OCI-LY7 (cell line): ENCODE measurements at regions not wholly inside any gene's neighbourhood (a gene's known extent, or its start where the extent isn't known, plus 50 kb on each side); places are given as distances from the start of the nearest gene placed in this dataset.

Source experiments
- BruUV-seq: library from RNA; stranded (reverse); fragments of 400-500 nt; replicated peaks from 2 replicates; lab custom pipeline; 2021; lab: Mats Ljungman, UMichigan
- CTCF ChIA-PET: fragments of 300-600 bp; sonication (Branson Sonifier 250); formaldehyde crosslinking; loops from one replicate; lab custom pipeline; 2022; ENCODE audit warnings: antibody characterized with exemption; ENCODE audit not compliant: unreplicated experiment; lab: Charles Lee
- POLR2A ChIA-PET: fragments of 300-600 bp; sonication (Branson Sonifier 250); formaldehyde crosslinking; loops from one replicate; lab custom pipeline; 2022; ENCODE audit warnings: antibody characterized with exemption; lab: Charles Lee
- DNase-seq: peaks from one replicate; pipeline ENCODE4 v3.0.0-alpha.2; 2015; ENCODE audit warnings: low spot score
- H2AFZ ChIP-seq: fragments of 200-600 bp; sonication (generic), shearing (Covaris generic); 2 replicates; pipeline ENCODE4 v1.6.1; 2014; ENCODE audit warnings: mild to moderate bottlenecking, antibody characterized with exemption, low read length, moderate library complexity
- H3K27ac ChIP-seq: fragments of 200-600 bp; sonication (generic); 2 replicates; pipeline ENCODE4 v1.5.1; 2014; ENCODE audit warnings: mixed run types, low read depth, mild to moderate bottlenecking, moderate library complexity, low read length, inconsistent platforms; ENCODE audit not compliant: poor library complexity, severe bottlenecking
- H3K36me3 ChIP-seq: fragments of 200-600 bp; sonication (generic); 2 replicates; pipeline ENCODE4 v1.6.1; 2014; ENCODE audit warnings: mild to moderate bottlenecking, antibody characterized with exemption, low read length, moderate library complexity, mixed read lengths; ENCODE audit not compliant: insufficient read depth
- H3K4me1 ChIP-seq: fragments of 200-600 bp; sonication (generic); 2 replicates; pipeline ENCODE4 v1.5.1; 2014; ENCODE audit warnings: mild to moderate bottlenecking, low read length; ENCODE audit not compliant: insufficient read depth, poor library complexity, severe bottlenecking
- H3K4me2 ChIP-seq: fragments of 200-600 bp; sonication (generic); 2 replicates; pipeline ENCODE4 v1.6.1; 2014; ENCODE audit warnings: mild to moderate bottlenecking, low read length
- H3K4me3 ChIP-seq: fragments of 200-600 bp; sonication (generic); 2 replicates; pipeline ENCODE4 v1.5.1; 2014; ENCODE audit warnings: mild to moderate bottlenecking, low read depth, low read length; ENCODE audit not compliant: poor library complexity, severe bottlenecking
- H3K79me2 ChIP-seq: fragments of 200-600 bp; sonication (generic); 2 replicates; pipeline ENCODE4 v1.6.1; 2016; ENCODE audit warnings: low read depth, mild to moderate bottlenecking, low read length, moderate library complexity, mixed read lengths; ENCODE audit not compliant: insufficient read depth
- H3K9me2 ChIP-seq: fragments of 200-600 bp; sonication (generic); 2 replicates; pipeline ENCODE4 v1.6.1; 2016; ENCODE audit warnings: mild to moderate bottlenecking, low read length, mixed read lengths; ENCODE audit not compliant: insufficient read depth
- H3K9me3 ChIP-seq: fragments of 200-600 bp; sonication (generic); 2 replicates; pipeline ENCODE4 v1.6.1; 2014; ENCODE audit warnings: mild to moderate bottlenecking, mixed run types, low read length, mixed read lengths
- H4K20me1 ChIP-seq: fragments of 200-600 bp; sonication (generic); 2 replicates; pipeline ENCODE4 v1.6.1; 2014; ENCODE audit warnings: mild to moderate bottlenecking, antibody characterized with exemption, low read length, moderate library complexity, mixed read lengths; ENCODE audit not compliant: insufficient read depth
- EZH2phosphoT487 ChIP-seq: fragments of 200-600 bp; sonication (generic); IDR thresholded peaks from 2 replicates; pipeline ENCODE4 v1.6.1; 2018; ENCODE audit warnings: low read depth, borderline replicate concordance, mild to moderate bottlenecking, mixed run types, antibody characterized with exemption, low read length, moderate library complexity, mixed read lengths
- intact Hi-C: fragments of 100-400 bp; cut with micrococcal nuclease; formaldehyde crosslinking; loops from one replicate; pipeline ENCODE4 v1.10.0; 2022; ENCODE audit not compliant: unreplicated experiment
- TF ChIP-seq, protein P1 (sequence below): fragments of 200-600 bp; sonication (generic); conservative IDR thresholded peaks from 2 replicates; pipeline ENCODE4 v1.5.1; 2014; ENCODE audit warnings: mild to moderate bottlenecking, antibody characterized with exemption, low read length, moderate library complexity, mixed read lengths

GRCh38 chr17:73867056-73867455 lies 222.8 kb upstream of the SDK2 start:
- Histone ChIP-seq H3K4me3 (no peak overlapping the region), H3K4me2 (no peak overlapping the region), H3K9me2 (no peaks in the 10 kb centered on the region), H3K79me2 (no peaks in the 10 kb centered on the region), H3K9me3 (no peaks in the 10 kb centered on the region), H4K20me1 (no peaks in the 10 kb centered on the region), H3K4me1 (no peaks in the 10 kb centered on the region), H2AFZ (no peak overlapping the region), H3K27ac (no peak overlapping the region), H3K36me3 (no peaks in the 10 kb centered on the region)
- TF ChIP-seq, protein P1, sequence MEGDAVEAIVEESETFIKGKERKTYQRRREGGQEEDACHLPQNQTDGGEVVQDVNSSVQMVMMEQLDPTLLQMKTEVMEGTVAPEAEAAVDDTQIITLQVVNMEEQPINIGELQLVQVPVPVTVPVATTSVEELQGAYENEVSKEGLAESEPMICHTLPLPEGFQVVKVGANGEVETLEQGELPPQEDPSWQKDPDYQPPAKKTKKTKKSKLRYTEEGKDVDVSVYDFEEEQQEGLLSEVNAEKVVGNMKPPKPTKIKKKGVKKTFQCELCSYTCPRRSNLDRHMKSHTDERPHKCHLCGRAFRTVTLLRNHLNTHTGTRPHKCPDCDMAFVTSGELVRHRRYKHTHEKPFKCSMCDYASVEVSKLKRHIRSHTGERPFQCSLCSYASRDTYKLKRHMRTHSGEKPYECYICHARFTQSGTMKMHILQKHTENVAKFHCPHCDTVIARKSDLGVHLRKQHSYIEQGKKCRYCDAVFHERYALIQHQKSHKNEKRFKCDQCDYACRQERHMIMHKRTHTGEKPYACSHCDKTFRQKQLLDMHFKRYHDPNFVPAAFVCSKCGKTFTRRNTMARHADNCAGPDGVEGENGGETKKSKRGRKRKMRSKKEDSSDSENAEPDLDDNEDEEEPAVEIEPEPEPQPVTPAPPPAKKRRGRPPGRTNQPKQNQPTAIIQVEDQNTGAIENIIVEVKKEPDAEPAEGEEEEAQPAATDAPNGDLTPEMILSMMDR = no peak
- TF ChIP-seq EZH2phosphoT487 = no peak
- DNase-seq = no peak
- intact Hi-C loops = no loop called here
- ChIA-PET POLR2A (interaction anchor here (0.7 kb wide), 1 partner anchor 29 kb away, joined by 3 read pairs; no protein-coding TSS in a partner anchor), CTCF (no interaction called here)
- BruUV-seq = no TSS peak

DNA sequence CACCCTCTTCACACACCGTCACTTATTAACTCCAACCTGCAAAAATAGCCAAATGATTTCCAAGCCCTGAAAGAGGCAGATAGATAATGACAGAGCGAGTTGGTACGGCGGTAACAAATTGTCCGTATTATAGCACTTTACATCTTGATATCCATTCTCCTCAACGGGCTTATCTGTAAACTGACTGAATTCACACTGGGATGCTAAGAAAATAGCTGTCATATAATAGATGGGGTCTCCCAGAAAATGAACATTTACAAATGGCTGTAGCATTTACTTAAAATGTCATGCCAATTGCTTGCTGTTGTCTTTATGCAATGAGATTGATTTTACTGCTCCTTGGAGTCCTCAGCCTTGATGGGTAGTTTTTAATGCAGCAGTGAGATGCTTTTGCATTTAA lies 225.8 kb upstream of the SDK2 start:
- intact Hi-C loops = no loop called here
- H3K36me3 ChIP-seq = no peaks in the 10 kb centered on the region
- no TSS peak for BruUV-seq
- no peaks in the 10 kb centered on the region for H3K4me1 ChIP-seq
- H3K79me2 ChIP-seq = no peaks in the 10 kb centered on the region
- no peak for TF ChIP-seq EZH2phosphoT487
- TF ChIP-seq, protein P1 = no peak
- ChIA-PET POLR2A (no interaction called here), CTCF (no interaction called here)
- H2AFZ ChIP-seq = no peak overlapping the region
- H3K4me2 ChIP-seq = no peak overlapping the region
- H3K27ac ChIP-seq = no peak overlapping the region
- no peaks in the 10 kb centered on the region for H3K9me2 ChIP-seq
- no peak overlapping the region for H3K4me3 ChIP-seq
- no peak for DNase-seq
- no peaks in the 10 kb centered on the region for H3K9me3 ChIP-seq
- H4K20me1 ChIP-seq = no peaks in the 10 kb centered on the region

- no peak overlapping the region for H3K4me3 ChIP-seq
- no peaks in the 10 kb centered on the region for H3K9me3 ChIP-seq
- H3K4me2 ChIP-seq = no peak overlapping the region
- CTCF ChIA-PET = no interaction called here
- DNase-seq = no peak
- H3K4me1 ChIP-seq = no peaks in the 10 kb centered on the region
- no peaks in the 10 kb centered on the region for H3K79me2 ChIP-seq
- no peak overlapping the region for H2AFZ ChIP-seq
- POLR2A ChIA-PET = no interaction called here
- intact Hi-C loops = no loop called here
- H3K27ac ChIP-seq = no peak overlapping the region
- no peaks in the 10 kb centered on the region for H3K36me3 ChIP-seq
- BruUV-seq = no TSS peak
- no peaks in the 10 kb centered on the region for H4K20me1 ChIP-seq
- H3K9me2 ChIP-seq = no peaks in the 10 kb centered on the region
- TF ChIP-seq EZH2phosphoT487 = no peak
- TF ChIP-seq, protein P1 = no peak
Observed at GRCh38 chr17:73870473-73870872, 226.2 kb upstream of the SDK2 start.
